Islet precursor cell (in vitro differentiated cells): ENCODE measurements at regions not wholly inside any gene's neighbourhood (a gene's known extent, or its start where the extent isn't known, plus 50 kb on each side); places are given as distances from the start of the nearest gene placed in this dataset.
A peak's percentile ranks its signal among the peaks of the same experiment; 100 is the strongest.

Source experiments
- DNase-seq: peaks from one replicate; pipeline ENCODE4 v3.0.0-alpha.2; 2018

GRCh38 chr13:53537586-53537985, 509.0 kb downstream of the OLFM4 start:
- no peak for DNase-seq

GRCh38 chr13:53545340-53545941, 516.8 kb downstream of the OLFM4 start:
- DNase-seq = no peak

- DNase-seq = no peak
Measured at GRCh38 chr13:53560556-53560955, 531.9 kb downstream of the OLFM4 start.

- no peak for DNase-seq
Measured at GRCh38 chr13:53562419-53562818, 533.8 kb downstream of the OLFM4 start.

GRCh38 chr13:53568491-53568890, 539.9 kb downstream of the OLFM4 start:
- DNase-seq = no peak

GRCh38 chr13:53569453-53569852, 540.8 kb downstream of the OLFM4 start:
- DNase-seq = no peak

- DNase-seq = no peak
Measured at GRCh38 chr13:53601113-53601512, 572.5 kb downstream of the OLFM4 start.

GRCh38 chr13:53605326-53605725, 576.7 kb downstream of the OLFM4 start:
- no peak for DNase-seq

GRCh38 chr13:53612200-53612599, 583.6 kb downstream of the OLFM4 start:
- no peak for DNase-seq

GRCh38 chr13:53622456-53622855, 593.8 kb downstream of the OLFM4 start:
- DNase-seq = no peak

- DNase-seq = no peak
Measured at GRCh38 chr13:53623146-53623545, 594.5 kb downstream of the OLFM4 start.

GRCh38 chr13:53631511-53631910, 602.9 kb downstream of the OLFM4 start:
- DNase-seq = no peak

GRCh38 chr13:53638040-53638439, 609.4 kb downstream of the OLFM4 start:
- DNase-seq = no peak

GRCh38 chr13:53642306-53642705, 613.7 kb downstream of the OLFM4 start:
- DNase-seq = no peak

- DNase-seq = no peak
Measured at GRCh38 chr13:53648673-53649072, 620.1 kb downstream of the OLFM4 start.

GRCh38 chr13:53672005-53672404, 643.4 kb downstream of the OLFM4 start:
- DNase-seq = no peak

- DNase-seq = no peak
Measured at GRCh38 chr13:53683146-53683545, 654.5 kb downstream of the OLFM4 start.

GRCh38 chr13:53683608-53684007, 655.0 kb downstream of the OLFM4 start:
- no peak for DNase-seq

- DNase-seq = no peak
Measured at GRCh38 chr13:53691417-53691816, 662.8 kb downstream of the OLFM4 start.

GRCh38 chr13:53694814-53695532, 666.4 kb downstream of the OLFM4 start:
- peak; percentile 82 for DNase-seq

- no peak for DNase-seq
Measured at GRCh38 chr13:53703371-53704080, 674.9 kb downstream of the OLFM4 start.

- DNase-seq = no peak
Measured at GRCh38 chr13:53719281-53719680, 690.7 kb downstream of the OLFM4 start.

GRCh38 chr13:53732664-53733063, 704.1 kb downstream of the OLFM4 start:
- no peak for DNase-seq

GRCh38 chr13:53743906-53744305, 715.3 kb downstream of the OLFM4 start:
- DNase-seq = no peak
